ENCODE measurements at regions not wholly inside any gene's neighbourhood (a gene's known extent, or its start where the extent isn't known, plus 50 kb on each side); places are given as distances from the start of the nearest gene placed in this dataset.
A peak's percentile ranks its signal among the peaks of the same experiment; 100 is the strongest.
"Not testable (repeated sequence)": the region's sequence is repeated elsewhere in the genome, so short reads cannot be mapped to it uniquely, and the experiment has no call there.

DNA sequence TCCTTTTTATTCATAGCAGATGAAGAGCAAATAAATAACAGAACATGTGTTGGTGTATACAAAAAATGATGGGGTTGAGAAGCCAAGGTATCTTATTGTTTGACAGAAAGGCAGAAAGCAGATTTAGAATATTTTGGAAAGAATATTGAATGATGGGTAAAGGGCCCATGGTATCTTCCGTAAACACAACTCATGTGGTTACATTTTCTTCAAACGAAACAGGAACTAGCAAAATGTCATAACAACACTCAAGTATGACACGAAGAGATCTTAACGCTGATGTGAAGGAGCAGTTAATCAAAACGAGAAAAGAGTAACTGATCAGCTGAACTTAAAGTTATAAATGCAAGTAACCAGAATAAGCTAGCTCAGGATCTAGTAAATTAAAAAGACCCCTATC, 195.7 kb upstream of the GK2 start:
- DNase-seq: no peak

DNA sequence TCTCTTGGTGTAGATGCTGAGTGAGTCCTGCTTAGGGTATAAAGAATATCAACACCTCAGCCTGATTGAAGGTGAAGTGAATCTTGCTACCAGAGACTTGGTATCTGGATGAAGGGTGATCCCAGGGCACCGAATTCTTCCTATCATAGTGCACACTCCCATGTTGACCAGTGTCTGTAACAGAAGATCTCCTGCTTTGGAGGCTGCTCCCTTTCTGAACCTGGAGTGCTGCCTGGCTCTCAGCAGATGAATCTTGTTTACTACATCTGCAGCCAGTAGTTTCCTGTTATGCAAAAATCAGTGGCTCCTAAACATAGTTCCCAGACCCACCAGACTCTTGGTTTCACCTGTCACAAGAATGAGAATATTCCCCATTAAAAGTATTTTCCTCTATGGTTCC, 191.7 kb upstream of the GK2 start:
- no peak for DNase-seq

- no peak for DNase-seq
Observed at GRCh38 chr4:79598801-79599200, 190.8 kb upstream of the GK2 start.

DNA sequence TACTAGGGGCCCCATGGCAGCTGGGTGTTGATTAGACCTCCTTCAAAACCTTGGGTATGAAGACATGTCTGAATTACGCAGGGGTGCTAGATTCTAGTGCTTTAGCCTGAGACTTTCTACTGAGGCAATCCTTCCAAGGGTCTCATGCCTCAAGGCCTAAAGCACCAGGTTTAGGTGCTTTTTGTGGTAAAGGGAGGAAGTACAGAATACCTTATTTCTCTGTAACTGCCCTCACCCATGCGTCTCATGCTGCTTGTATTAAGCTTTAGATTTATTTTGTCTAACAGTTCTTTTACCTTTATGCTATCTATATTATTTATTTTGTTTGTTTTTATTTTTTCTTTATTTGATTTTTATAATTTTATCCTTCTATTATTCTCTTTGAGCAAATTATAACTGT, 190.2 kb upstream of the GK2 start:
- DNase-seq: no peak

DNA sequence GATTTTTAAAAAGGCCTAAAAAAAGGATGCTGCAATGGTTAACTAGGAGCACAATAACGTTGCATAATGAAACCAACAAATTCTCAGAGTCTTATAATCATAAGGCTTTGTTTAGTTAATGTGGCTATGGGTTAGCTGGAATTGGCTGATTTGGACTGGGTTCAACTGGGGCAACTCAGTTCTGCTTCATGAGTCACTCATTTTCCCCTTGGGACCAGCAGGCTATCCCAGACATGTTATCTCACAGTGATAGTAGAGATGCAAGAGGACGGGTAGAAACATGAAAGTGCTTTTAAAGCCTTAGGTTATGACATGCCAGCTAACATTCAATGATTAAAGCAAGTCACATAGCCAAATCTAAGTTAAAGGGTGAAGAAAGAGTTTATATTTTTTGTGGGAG, 189.2 kb upstream of the GK2 start:
- DNase-seq: peak; percentile 43

- not testable (repeated sequence) for DNase-seq
Observed at GRCh38 chr4:79592218-79592617, 184.2 kb upstream of the GK2 start.

DNA sequence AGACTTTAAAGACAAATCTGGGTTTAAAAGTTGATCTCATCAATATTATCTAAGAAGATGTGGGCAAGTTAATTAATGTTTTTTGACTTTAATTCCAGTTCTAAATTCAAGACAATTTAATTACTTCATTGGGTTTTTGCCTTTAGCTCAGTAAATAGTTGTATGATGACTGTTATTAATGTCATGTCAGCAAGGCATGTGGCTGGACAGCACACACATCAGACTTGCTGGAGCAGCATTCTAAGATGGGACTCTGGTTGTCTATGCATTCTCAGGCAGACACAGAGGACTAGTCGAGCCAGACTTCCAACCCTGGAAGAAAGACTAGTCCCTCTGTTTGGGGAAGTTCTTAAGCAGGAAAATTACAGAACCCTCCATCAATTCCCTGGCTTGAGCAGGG, 180.7 kb upstream of the GK2 start:
- no peak for DNase-seq

DNA sequence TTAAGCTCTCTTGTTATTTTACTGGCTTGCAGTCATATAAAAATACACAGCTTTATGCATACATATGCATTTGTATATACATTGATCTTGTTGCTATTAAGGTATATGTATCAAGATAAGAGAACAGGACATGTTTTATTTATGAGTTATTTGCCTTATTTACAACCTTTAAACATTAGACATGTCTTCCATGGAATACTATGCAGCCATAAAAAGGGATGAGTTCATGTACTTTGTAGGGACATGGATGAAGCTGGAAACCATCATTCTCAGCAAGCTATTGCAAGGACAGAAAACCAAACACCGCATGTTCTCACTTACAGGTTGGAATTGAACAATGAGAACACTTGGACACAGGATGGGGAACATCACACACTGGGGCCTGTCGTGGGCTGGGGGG, 179.2 kb upstream of the GK2 start:
- not testable (repeated sequence) for DNase-seq

DNA sequence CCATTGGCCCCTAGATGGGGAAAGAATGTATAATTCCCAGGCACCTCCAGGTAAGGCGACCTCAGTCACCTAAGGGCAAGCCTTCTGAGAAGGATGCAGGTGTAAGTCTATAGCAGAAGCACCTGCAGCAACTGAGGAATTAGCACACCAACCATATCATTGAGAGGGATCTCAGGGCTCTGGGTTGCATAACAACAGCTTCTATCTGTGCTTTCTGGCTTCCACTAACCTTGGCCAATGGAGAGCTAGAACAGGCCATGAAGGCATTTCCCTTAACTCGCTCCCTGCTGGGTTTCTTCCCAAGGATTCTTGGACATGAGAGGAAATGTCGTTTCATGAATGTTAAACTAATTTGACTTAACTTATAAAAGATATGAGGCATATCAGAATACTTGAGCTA, 177.8 kb upstream of the GK2 start:
- DNase-seq: no peak

DNA sequence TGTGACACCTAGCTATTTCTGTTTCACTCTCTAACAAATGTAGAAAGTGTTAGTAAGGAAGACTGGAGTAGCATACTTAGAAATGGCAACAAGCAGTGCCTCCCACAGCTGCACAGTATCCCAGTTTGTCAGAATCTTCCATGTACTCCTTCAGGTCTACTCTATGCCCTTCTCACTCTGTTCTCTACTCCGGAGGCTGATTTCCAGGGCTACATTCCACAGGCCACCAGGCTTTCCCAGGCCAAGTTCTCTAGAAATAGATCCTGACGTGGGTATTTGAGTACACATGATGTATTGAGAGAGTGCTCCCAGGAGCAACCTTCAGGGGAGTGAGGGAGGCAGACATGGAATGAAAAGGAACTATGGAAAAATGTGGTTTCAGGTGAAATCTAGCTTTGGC, 177.3 kb upstream of the GK2 start:
- no peak for DNase-seq

DNA sequence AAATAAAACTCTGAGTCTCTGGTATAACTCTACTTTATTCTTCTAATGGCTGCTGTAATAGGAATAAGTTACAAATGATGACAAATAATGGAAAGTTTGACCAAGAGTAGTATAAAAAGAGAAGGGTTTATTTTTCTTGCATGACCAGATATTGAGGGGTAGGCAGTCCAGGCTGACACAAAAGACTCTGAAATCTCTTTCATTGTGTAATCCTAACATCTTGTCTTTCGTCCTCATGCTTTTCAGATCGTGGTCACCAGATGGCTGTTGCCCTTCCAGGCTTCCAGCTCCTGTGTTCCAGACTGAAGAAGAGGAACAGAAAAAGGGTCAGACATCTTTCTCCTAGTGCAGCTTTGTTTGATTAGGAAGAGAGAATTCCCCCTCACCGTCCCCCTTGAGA, 176.9 kb upstream of the GK2 start:
- DNase-seq: no peak

GRCh38 chr4:79584352-79584751, 176.3 kb upstream of the GK2 start:
- DNase-seq: no peak

GRCh38 chr4:79578606-79579005, 170.6 kb upstream of the GK2 start:
- DNase-seq: no peak

DNA sequence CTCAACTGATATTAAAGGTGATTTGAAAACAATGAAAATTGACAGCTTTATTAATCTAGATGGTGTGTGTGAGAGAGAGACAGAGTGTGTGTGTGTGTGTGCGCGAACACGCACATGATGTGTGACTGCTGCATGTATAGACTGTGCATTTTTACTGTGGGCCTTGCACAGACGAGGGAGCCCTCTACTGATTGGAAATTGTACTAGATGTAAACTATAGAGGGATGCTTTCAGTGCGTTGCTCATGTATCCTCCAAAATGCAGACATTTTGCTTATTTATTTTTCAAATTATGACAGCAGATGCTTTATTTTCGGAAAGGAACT, 168.4 kb upstream of the GK2 start:
- no peak for DNase-seq

- no peak for DNase-seq
Observed at GRCh38 chr4:79575709-79576428, 167.8 kb upstream of the GK2 start.

DNA sequence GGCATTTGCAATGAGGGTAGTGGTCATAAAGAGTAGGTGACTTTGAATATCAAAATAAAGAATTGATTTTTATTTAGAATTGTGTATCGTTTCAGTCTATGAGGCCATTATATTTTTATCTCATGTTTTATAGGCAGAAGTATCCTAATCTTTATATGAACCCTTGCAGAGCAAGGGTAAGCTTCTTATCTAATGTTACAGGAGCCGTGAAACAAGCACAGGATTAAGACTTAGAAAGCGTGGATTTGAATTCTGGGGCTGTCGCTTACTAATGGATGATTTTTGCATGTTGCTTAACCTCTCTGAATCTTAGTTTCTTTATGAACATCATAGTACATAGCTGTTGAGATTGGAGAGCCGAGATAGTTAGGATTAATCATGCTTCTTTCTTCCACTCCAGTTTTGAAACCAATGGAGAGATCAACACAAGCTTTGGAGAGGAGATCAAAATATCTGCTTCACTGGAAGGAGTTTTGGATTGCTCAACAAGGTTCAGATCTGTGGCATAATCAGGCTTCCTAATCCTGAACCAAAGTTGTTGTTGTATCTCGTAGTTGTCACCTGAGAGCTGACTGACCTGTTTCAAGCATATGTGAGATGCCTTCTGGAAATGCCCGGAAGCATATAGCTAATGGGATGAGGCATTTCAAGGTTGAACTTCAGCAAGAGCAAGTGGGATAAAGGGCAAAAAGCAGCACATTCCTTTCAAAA, 166.9 kb upstream of the GK2 start:
- DNase-seq: no peak

DNA sequence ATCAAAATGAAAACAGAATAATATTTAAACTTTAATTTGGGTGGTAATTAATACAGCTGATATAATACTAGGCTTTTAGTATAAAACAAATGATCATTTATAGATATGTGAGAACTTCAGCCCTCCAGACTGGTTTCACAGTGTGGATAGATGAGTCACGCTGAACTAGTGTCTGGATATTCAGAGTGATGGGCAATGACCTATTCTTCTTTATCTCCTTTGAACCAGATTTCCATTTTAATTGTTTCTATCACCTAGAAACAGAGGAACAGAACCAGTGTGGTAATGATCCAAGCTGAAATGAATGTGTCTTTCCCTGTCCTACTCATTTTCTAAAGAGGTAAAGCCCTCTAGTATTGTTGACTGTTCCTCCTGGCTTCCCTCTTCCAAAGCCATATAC, 155.2 kb upstream of the GK2 start:
- DNase-seq: no peak

DNA sequence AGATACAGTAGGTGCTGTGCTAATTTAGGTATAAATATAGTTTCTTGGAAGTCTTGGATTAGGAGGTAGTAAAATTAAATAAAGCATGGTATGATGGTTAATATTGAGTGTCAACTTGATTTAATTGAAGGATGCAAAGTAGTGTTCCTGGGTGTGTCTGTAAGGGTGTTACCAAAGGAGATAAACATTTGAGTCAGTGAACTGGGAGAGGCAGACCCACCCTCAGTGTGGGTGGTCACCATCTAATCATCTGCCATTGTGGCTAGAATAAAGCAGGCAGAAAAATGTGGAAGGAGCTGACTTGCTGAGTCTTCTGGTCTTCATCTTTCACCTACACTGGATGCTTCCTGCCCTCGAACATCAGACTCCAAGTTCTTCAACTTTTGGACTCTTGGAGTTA, 153.7 kb upstream of the GK2 start:
- DNase-seq: no peak

- DNase-seq: not testable (repeated sequence)
Observed at GRCh38 chr4:79559398-79559797, 151.4 kb upstream of the GK2 start.

DNA sequence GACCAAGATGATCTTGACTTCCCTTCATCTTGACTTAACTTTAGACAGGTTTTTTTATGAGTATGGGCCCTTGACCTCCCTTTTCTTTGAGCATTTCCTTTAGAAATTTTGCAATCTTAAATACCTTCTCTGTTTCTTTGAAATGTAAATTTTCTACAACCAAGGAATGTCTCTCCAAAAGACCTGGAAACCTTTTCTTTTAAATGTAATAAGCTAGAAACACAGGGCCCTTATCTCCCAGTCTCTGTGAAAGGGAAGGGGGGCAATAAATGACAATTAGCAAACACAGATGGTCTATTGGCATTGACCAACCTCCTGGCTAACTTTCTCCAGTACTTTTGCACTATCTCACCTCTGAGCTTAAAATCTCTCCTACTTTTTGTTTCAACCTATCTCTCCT, 144.3 kb upstream of the GK2 start:
- no peak for DNase-seq

DNA sequence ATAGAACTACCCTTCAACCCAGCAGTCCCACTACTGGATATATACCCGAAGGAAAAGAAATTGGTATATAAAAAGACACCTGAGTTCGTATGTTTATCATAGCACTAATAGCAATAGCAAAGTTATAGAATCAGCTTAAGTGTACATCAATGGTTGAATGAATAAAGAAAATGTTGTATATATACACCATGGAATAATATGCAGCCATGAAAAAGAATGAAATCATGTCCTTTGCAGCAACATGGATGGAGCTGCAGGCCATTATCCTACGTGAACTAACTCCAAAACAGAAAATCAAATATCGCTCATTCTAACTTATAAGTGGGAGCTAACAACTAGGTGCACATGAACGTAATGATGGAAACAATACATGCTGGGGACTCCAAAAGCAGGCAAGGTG, 143.5 kb upstream of the GK2 start:
- DNase-seq: no peak

GRCh38 chr4:79547851-79548250, 139.8 kb upstream of the GK2 start:
- no peak for DNase-seq

DNA sequence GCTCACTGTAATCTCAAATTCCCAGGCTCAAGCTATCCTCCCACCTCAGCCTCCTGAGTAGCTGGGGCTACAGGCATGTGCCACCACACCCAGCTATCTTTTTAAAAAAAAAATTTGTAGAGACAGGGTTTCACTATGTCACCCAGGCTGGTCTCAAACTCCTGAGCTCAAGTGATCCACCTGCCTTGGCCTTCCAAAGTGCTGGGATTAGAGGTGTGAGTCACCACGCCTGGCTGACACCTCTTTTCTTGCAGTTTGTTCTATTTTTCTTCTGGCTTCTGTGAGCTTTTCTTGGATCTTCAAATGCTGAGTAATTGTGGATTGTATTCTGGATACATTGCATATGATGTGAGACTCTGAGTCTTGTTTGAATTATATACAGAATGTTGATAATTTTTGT, 137.3 kb upstream of the GK2 start:
- not testable (repeated sequence) for DNase-seq

DNA sequence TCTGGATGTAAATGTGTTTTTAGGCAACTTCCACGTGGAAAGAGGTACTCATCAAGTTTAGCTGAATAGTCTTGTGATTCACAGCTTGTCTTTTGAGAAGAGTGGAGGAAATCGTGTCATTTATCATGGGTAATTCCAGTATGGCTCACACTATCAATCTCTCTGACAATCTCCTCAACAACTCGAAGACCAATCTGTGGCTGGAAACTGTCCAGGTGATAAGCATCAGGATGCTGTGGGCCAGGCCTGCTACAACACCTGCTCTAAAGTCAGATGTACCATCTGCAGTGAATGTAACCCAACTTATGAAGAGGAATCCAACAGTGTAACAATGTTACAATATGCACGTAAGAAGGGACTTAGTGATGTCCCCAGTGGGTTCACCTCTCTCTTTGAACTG, 132.1 kb upstream of the GK2 start:
- DNase-seq: no peak

DNA sequence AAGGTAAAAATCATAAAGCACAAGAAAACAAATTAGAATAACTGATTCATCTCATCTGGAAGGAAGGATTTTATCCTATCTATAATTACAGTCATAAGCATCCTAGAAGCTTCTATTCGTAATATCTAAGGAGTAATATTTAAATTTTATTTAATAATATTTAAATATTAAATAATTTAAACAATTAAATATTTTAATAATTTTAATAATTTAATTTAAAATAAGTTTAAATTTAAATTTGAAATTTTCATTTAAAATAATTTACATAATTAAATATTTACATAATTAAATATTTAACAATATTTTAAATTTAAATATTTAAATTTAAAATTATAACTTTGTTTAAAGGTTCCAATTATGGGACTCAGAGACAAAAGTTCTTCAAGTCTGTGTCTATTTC, 127.5 kb upstream of the GK2 start:
- no peak for DNase-seq
